ENCODE measurements at regions not wholly inside any gene's neighbourhood (a gene's known extent, or its start where the extent isn't known, plus 50 kb on each side); places are given as distances from the start of the nearest gene placed in this dataset.

GRCh38 chr18:61034580-61034979 lies 298.6 kb upstream of the CDH20 start:
- no peak for DNase-seq (ENCODE audit: extremely low read depth in 1 of 4, low spot score in 3 of 4)
- intact Hi-C loops (cut with micrococcal nuclease): no loop called here
- Histone ChIP-seq H3K27me3 (ENCODE audit: control insufficient read depth in 2 of 2, insufficient read depth in 2 of 2, low read length in 2 of 2) (no peaks in the 10 kb centered on the region), H3K4me3 (no peak overlapping the region), H3K9ac (ENCODE audit: insufficient read depth in 1 of 2, low read depth in 2 of 2, low read length in 2 of 2) (no peak overlapping the region), H3K4me2 (ENCODE audit: insufficient read depth, low read length) (no peak overlapping the region), H2AFZ (ENCODE audit: low read depth, low read length) (no peak overlapping the region), H3K27ac (ENCODE audit: extremely low read depth, low read depth, low read length) (no peak overlapping the region), H3K9me3 (replicated peaks; ENCODE audit: control insufficient read depth, insufficient read depth, low read depth, low read length) (no peaks in the 10 kb centered on the region), H3K79me2 (ENCODE audit: control insufficient read depth, insufficient read depth, low read length) (no peaks in the 10 kb centered on the region), H3K9me1 (ENCODE audit: control insufficient read depth, insufficient read depth, low read length) (no peaks in the 10 kb centered on the region), H4K20me1 (replicated peaks; ENCODE audit: control insufficient read depth, insufficient read depth, low read length) (no peaks in the 10 kb centered on the region), H3K36me3 (ENCODE audit: control insufficient read depth, insufficient read depth, low read length) (no peaks in the 10 kb centered on the region), H3K4me1 (replicated peaks in 1 of 2; ENCODE audit: control insufficient read depth in 2 of 2, insufficient read depth in 2 of 2, low read length in 2 of 2) (no peaks in the 10 kb centered on the region)
- FAIRE-seq: no peak
- WGBS (ENCODE audit: insufficient coverage, low coverage, missing lambda C conversion rate): 0% methylated on average over 2 of the region's 2 CpGs
- ChIA-PET POLR2A (no interaction called here), CTCF (ENCODE audit: low intra/inter-chr PET ratio) (no interaction called here)
- no peak for ATAC-seq
- in situ Hi-C loops (cut with MboI): no loop called here
- no TSS peak for BruUV-seq (replicated peaks)
- TF ChIP-seq ZNF407 (IDR thresholded peaks at IDR 0.05; ENCODE audit: low read depth) (no peak), CEBPB (tag; IDR thresholded peaks at IDR 0.05) (no peak), RFX1 (IDR thresholded peaks at IDR 0.05) (no peak), CC2D1A (IDR thresholded peaks at IDR 0.05) (no peak), PCBP2 (IDR thresholded peaks at IDR 0.05; ENCODE audit: low read depth, low read length, poor library complexity, severe bottlenecking) (no peak), NKRF (IDR thresholded peaks at IDR 0.05; ENCODE audit: borderline replicate concordance) (no peak), EZH2 (IDR thresholded peaks at IDR 0.05; ENCODE audit: borderline replicate concordance, low read depth, low read length) (no peak), ZNF830 (CRISPR knock-in tag; IDR thresholded peaks at IDR 0.05) (no peak), IRF1 (CRISPR knock-in tag; IDR thresholded peaks at IDR 0.05; ENCODE audit: borderline replicate concordance) (no peak), ESRRA (IDR thresholded peaks at IDR 0.05; ENCODE audit: borderline replicate concordance, low read depth) (no peak), NFE2L1 (tag; IDR thresholded peaks at IDR 0.05; ENCODE audit: borderline replicate concordance, low read depth) (no peak)
